ENCODE measurements at regions not wholly inside any gene's neighbourhood (a gene's known extent, or its start where the extent isn't known, plus 50 kb on each side); places are given as distances from the start of the nearest gene placed in this dataset.
"Not testable (repeated sequence)": the region's sequence is repeated elsewhere in the genome, so short reads cannot be mapped to it uniquely, and the experiment has no call there.

GRCh38 chr13:68810660-68811059 is 1297.0 kb upstream of the ATXN8OS start:
- peak; percentile 20 for DNase-seq (ENCODE audit: low spot score)

- DNase-seq (ENCODE audit: low spot score) = peak; percentile 27
Observed at GRCh38 chr13:68808456-68808855, 1299.2 kb upstream of the ATXN8OS start.

- no peak for DNase-seq (ENCODE audit: low spot score)
Observed at GRCh38 chr13:68806125-68806524, 1301.5 kb upstream of the ATXN8OS start.

- no peak for DNase-seq (ENCODE audit: low spot score)
Observed at GRCh38 chr13:68784275-68784674, 1323.4 kb upstream of the ATXN8OS start.

- no peak for DNase-seq (ENCODE audit: low spot score)
Observed at GRCh38 chr13:68759617-68760016, 1348.0 kb upstream of the ATXN8OS start.

GRCh38 chr13:68749796-68750195 is 1357.8 kb upstream of the ATXN8OS start:
- DNase-seq (ENCODE audit: low spot score) = no peak

- DNase-seq (ENCODE audit: low spot score) = peak; percentile 62
Observed at GRCh38 chr13:68748038-68748437, 1359.6 kb upstream of the ATXN8OS start.

- no peak for DNase-seq (ENCODE audit: low spot score)
Observed at GRCh38 chr13:68745502-68745901, 1362.1 kb upstream of the ATXN8OS start.

- DNase-seq (ENCODE audit: low spot score) = peak; percentile 14
Observed at GRCh38 chr13:68736961-68737360, 1370.7 kb upstream of the ATXN8OS start.

- no peak for DNase-seq (ENCODE audit: low spot score)
Observed at GRCh38 chr13:68727798-68728197, 1379.8 kb upstream of the ATXN8OS start.

GRCh38 chr13:68727165-68727564 is 1380.5 kb upstream of the ATXN8OS start:
- peak; percentile 54 for DNase-seq (ENCODE audit: low spot score)

GRCh38 chr13:68719815-68720214 is 1387.8 kb upstream of the ATXN8OS start:
- DNase-seq (ENCODE audit: low spot score) = no peak

GRCh38 chr13:68715651-68716050 is 1392.0 kb upstream of the ATXN8OS start:
- no peak for DNase-seq (ENCODE audit: low spot score)

- no peak for DNase-seq (ENCODE audit: low spot score)
Observed at GRCh38 chr13:68714292-68714691, 1393.3 kb upstream of the ATXN8OS start.

GRCh38 chr13:68713394-68713793 is 1394.2 kb upstream of the ATXN8OS start:
- no peak for DNase-seq (ENCODE audit: low spot score)

- no peak for DNase-seq (ENCODE audit: low spot score)
Observed at GRCh38 chr13:68708336-68708908, 1399.2 kb upstream of the ATXN8OS start.

- DNase-seq (ENCODE audit: low spot score) = not testable (repeated sequence)
Observed at GRCh38 chr13:68706044-68706443, 1401.6 kb upstream of the ATXN8OS start.

GRCh38 chr13:68697551-68697950 is 1410.1 kb upstream of the ATXN8OS start:
- peak; percentile 75 for DNase-seq (ENCODE audit: low spot score)

GRCh38 chr13:68696907-68697306 is 1410.7 kb upstream of the ATXN8OS start:
- DNase-seq (ENCODE audit: low spot score) = no peak

GRCh38 chr13:68692049-68692448 is 1415.6 kb upstream of the ATXN8OS start:
- DNase-seq (ENCODE audit: low spot score) = no peak

- DNase-seq (ENCODE audit: low spot score) = no peak
Observed at GRCh38 chr13:68690567-68690966, 1417.1 kb upstream of the ATXN8OS start.

GRCh38 chr13:68676513-68677115 is 1431.0 kb upstream of the ATXN8OS start:
- no peak for DNase-seq (ENCODE audit: low spot score)

GRCh38 chr13:68675209-68675608 is 1432.4 kb upstream of the ATXN8OS start:
- no peak for DNase-seq (ENCODE audit: low spot score)

GRCh38 chr13:68667863-68668262 is 1437.7 kb upstream of the PCDH9 start:
- DNase-seq (ENCODE audit: low spot score) = no peak
